ENCODE measurements at regions not wholly inside any gene's neighbourhood (a gene's known extent, or its start where the extent isn't known, plus 50 kb on each side); places are given as distances from the start of the nearest gene placed in this dataset.

DNA sequence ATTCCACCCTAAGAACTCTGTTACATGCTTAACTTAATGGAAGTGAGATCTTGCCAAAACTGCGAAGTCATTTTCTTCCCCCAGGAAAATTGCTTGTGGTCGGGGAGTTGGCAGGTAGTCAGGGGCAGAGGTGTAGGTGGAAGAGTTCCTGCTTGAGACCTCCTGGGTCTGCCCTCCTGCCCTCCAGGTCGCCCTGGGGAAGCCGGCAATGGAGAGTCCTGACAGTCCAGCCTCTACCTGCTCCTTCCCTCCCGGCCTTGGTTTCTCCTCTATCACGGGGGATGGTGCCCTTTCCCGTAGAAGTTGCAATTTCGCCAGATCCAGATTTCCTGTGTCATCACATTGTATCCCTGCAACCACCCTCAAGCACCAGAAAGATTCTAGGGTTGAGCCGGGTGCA lies 463.8 kb downstream of the MATN1 start:
- TF ChIP-seq SIN3A (IDR thresholded peaks at IDR 0.05; ENCODE audit: borderline replicate concordance, insufficient read depth, low read length) (no peak), POLR2AphosphoS5 (IDR thresholded peaks at IDR 0.05; ENCODE audit: low read depth, low read length) (no peak), TAF1 (IDR thresholded peaks at IDR 0.05; ENCODE audit: borderline replicate concordance, insufficient read depth, low read length) (no peak), FOXP2 (optimal IDR thresholded peaks at IDR 0.05; ENCODE audit: borderline replicate concordance, extremely low read depth, extremely low read length, insufficient read depth) (no peak)
- TF ChIP-seq, protein P1, sequence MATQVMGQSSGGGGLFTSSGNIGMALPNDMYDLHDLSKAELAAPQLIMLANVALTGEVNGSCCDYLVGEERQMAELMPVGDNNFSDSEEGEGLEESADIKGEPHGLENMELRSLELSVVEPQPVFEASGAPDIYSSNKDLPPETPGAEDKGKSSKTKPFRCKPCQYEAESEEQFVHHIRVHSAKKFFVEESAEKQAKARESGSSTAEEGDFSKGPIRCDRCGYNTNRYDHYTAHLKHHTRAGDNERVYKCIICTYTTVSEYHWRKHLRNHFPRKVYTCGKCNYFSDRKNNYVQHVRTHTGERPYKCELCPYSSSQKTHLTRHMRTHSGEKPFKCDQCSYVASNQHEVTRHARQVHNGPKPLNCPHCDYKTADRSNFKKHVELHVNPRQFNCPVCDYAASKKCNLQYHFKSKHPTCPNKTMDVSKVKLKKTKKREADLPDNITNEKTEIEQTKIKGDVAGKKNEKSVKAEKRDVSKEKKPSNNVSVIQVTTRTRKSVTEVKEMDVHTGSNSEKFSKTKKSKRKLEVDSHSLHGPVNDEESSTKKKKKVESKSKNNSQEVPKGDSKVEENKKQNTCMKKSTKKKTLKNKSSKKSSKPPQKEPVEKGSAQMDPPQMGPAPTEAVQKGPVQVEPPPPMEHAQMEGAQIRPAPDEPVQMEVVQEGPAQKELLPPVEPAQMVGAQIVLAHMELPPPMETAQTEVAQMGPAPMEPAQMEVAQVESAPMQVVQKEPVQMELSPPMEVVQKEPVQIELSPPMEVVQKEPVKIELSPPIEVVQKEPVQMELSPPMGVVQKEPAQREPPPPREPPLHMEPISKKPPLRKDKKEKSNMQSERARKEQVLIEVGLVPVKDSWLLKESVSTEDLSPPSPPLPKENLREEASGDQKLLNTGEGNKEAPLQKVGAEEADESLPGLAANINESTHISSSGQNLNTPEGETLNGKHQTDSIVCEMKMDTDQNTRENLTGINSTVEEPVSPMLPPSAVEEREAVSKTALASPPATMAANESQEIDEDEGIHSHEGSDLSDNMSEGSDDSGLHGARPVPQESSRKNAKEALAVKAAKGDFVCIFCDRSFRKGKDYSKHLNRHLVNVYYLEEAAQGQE (IDR thresholded peaks at IDR 0.05; ENCODE audit: insufficient read depth in 1 of 2, low read depth in 2 of 2, low read length in 2 of 2), result no peak

All from PFSK-1 (cell line).